Glomerular endothelial cell (primary cell): ENCODE measurements at regions not wholly inside any gene's neighbourhood (a gene's known extent, or its start where the extent isn't known, plus 50 kb on each side); places are given as distances from the start of the nearest gene placed in this dataset.

ENCODE experiments used
- DNase-seq: peaks from one replicate; pipeline ENCODE4 v3.0.0-alpha.2; 2011; ENCODE audit warnings: low read depth, low spot score; ENCODE audit errors: extremely low read depth

DNA sequence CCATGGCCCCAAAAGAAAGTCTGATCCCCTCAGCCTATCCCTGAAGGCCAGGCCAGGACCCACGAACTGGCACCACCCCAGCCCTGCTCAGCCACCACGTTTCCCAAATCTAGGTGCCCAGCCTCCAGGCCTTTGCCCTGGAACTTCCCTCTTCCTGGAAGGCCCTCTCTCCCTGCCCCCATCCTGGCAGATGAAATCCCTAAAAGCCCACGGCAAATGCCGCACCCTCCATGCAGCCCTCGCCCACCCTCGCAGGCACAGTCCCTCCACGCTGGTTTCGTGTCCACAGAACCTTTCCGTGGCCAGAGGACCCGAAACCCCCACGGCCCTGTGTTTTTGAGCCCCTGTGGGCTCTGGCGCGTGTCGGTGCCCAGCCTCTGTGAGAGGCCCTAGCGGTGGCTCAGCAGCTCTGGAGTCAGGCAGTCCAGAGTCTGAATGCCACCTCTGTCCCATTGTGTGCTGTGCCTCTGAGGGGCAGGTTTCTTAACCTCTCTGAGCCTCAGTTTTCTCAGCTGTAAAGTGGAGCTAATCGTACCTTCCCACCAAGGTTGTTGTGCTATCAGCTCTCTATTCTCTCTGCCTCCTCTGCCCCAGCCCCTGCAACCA, 138.5 kb upstream of the IQSEC1 start:
- DNase-seq, result no peak

DNA sequence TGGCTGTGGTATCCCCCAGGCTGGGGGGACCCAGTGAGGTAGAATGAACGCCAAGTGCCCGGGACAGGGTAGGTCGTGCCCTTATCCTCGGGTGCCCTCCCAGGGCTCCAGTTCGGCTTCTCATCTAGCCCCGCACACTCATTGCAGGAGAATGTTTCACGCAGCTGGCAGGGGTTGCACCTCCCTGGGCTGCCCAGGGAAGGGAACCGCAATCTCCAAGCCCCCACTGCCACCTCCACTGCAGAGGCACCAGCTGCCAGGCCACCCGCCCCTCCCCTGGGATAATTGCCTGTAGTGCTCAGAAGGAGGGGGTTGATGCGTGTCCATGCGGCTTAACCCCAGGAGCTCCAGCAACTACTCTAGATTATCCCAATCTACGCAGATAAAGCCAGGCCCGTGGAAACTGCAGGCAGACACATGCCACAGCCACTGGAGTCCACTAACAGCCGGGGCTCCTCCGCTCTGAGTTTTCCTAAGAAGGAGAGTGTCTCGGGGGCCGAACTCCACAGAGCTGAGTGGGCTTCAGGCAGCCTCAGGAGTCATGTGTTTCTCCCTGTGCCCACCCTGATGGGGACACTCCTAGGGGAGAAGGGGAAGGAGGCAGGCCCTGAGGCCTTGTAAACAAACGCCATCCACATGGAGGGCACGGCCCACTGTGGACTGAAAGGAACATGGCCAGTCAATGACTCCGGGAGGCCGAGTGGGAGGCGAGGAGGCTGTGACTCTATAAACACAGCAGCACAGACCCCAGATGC, 137.2 kb upstream of the IQSEC1 start:
- DNase-seq, result no peak

DNA sequence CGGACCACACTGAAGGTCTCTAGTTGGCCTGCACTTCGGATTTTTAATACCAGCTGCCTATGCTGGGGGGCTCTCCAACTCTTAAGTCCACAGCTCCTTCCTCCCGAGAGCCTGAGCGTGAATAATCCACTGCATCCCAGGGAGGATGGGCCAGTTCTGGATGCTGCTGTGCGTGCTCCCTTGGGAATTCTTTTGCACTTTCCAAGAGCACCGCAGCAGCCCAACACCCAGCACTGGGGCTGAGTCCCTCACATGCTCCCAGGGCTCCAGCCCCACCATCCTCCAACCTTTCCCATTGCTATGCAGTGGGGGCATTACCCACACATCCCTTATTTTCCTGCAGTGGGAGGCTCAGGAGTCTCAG, 136.4 kb upstream of the IQSEC1 start:
- DNase-seq, result no peak

DNA sequence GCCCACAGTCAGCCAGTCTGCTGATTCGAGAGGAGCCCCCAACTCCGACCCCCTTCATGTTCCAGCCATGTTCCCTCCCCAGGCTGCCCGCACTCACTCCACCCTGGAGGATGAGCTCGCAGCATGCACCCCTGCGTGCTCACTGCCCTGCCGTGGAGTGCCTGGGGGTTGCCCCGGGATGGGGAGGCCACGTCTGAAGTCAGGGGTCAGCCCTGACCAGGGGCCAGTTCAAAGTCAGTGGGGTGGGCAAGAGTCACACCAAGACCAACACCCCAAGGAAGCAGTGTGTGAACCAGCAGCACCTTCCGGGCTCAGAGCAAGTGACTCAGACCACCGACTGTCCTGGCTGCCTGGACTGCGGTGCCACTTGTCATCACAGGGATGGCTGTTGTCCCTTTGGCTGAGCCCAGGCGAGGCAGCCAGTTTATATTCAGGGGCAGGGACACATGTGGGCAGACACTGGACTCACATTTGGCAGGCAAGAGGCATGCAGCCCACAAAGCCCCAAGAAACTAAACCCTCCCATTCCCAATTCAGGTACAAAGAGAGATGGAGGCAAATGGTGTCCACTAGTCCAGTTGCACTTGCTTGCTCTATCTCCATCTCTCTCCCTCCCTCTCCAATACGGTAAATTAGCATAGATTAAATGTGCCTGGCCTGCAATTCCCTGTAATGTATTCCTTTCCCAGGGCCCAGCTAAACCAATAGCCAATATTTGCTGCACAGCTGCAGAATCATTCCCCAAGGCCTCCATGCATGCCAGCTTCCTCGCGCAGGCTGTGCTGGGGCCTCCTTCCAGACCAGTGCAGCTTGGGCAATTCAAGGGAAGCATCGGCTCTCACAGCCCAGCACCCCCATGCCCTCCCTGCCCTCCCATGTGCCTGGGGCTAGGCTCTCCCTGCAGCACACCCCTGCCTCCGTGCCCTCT, 135.7 kb upstream of the IQSEC1 start:
- no peak for DNase-seq

DNA sequence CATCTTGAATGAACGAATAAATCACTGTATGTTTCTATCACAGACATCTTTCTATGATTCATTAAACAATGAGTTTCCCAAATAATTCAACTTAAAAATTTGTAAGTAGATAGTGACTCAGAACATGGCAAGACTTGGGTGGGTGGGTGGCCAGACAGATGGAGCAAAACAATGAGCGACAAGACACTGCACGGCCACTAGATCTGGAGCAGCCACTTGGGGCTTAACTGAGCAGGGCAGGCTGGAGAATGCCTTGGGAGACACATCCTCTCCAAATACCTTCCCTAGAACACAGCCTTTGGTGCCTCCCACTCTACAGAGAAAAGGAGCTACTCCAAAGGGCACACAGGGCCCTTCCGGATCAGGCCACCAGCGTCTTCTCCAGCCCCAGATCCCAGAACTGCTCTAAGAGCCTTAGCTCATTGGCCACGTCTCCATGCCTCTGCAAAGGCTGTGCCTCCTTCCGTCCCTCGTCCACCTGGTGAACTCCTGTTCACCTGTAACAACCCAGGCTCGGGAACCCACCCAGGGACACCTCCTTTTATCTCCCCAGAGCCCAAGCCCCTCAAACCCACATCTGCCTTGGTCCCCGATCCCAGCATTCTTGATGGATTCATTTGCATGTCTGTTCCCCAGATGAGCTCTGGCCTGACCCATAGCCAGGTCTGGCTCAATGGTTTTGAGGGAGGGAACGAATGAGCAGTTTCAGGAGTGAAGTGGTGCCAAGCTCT, 134.9 kb upstream of the IQSEC1 start:
- DNase-seq, result no peak

DNA sequence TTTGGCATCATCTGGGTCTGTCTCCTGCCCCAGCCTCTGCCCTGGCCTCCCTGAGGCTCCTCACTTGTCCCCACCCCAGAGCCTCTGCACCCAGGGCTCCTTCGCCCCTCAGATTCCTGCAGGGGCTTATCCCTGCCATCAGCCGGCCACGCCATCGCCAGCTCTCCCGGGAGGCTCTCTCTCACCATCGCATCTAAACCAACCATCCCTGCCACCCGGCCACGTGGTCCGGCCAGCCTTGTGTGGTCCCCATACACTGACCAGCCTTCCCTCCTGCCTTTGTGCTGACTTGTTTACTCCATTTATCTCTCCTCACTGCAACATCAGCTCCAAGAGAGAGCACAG, 134.3 kb upstream of the IQSEC1 start:
- DNase-seq, result no peak

DNA sequence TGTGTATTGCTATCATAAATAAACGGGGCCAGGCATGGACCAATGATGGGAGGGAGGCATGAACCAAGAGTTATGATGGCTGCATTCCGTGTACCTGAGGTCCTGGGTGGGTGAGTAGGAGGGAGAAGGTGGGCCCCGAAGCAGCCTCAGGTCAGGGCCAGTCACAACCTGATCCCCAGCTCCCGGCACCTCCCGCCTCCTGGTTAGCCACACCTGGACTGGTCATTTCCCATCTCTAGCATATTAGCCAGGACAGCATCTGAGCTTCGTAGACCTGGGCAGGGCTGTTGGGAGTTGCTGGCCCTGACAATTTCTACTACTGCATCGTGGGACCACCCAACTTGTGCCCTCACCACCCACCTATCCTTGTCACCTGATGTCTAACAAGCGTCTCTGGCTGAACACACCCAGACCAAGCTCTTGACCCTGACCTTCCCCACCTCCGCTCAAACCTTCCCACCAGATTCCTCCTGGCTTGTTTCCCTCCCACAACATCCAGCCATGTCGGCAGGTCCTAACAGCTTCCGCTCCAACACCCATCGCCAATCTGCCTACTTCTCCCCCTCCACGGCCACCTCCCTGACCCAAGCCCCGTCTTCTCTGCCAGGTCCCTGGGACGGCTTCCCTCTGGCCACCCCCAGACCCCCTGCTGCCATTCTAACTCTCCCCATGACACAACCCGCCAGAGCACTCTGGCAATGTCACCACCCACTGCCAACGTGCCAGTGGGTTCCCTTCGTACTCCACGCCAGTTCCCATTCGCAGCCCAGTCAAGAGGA, 133.8 kb upstream of the IQSEC1 start:
- no peak for DNase-seq

DNA sequence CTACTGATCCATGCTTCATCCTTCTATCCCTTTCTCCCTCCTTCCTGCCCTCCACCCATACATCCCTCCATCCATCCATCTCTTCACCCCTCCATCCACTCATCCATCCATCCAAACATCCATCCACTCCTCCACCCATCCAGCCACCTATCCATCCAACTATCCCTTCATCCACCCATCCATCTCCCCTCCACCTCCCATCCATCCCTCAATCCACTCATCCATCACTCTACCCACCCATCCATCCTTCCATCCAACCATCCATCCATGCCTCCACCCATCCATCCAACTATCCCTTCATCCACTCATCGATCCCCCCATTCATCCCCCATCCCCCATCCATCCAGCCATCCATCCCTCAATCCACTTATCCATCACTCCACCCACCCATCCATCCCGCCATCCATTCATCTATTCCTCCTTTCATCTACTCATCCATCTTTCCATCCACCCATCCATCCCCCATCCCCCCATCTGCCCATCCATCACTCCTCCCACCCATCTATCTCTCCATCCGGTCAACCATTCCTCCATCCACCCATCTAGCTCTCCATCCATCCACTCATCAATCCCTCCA, 132.4 kb upstream of the IQSEC1 start:
- DNase-seq, result no peak

DNA sequence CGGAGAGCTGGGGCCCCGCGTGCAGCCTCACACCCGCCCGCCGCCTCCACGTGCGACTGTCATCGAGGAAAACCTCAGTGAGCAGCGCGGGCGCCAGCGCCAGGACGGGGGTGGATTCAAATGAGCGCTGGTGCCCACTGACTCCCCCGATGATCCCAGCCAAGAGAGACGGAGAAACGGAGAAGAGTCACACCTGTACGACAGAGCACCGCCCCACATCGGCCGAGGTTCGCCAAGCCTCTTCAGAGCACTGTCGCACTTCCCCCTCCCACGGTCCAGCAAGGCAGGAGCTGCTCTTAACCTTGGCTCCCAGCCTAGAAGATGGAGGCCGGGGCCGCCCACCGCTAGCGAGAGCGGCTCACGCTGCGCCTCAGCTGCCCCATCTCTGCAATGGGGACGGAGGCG, 130.9 kb upstream of the IQSEC1 start:
- no peak for DNase-seq

DNA sequence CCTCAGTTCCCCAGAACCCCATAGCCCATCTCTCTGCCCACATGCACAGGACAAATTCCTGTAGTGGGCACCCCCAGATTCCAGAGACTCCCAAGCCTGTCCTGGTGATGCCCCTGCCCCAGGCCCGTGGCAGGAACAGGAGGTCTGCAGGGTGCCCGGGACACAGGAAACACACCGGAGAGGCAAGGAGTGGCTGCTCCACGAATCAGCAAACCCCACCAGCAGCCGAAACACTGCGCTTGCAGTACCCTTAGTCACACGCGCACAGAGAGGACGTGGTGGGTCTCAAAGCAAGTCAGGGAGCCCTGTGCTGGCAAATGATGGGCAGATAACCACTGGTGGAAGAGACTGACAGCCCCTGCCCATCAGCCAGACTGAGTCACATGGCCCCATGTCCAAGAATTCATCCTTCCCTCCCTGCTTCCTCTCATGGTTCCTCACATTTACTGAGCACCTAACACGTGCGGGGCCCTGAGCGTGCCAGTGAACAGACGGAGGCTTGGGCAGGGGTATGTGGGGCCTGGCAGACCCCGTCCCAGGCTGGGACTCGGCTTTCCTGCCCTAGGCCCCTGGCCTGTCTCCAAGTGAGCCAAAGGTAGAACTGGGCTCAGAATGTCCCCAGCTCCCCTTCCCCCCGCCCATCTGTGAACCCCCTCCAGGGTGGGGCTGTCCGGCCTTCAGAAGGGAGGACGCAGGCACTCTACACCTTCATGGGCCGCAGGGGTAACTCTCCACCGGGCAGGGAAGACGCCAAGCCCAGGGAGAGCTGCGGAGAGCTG, 130.4 kb upstream of the IQSEC1 start:
- DNase-seq, result no peak

DNA sequence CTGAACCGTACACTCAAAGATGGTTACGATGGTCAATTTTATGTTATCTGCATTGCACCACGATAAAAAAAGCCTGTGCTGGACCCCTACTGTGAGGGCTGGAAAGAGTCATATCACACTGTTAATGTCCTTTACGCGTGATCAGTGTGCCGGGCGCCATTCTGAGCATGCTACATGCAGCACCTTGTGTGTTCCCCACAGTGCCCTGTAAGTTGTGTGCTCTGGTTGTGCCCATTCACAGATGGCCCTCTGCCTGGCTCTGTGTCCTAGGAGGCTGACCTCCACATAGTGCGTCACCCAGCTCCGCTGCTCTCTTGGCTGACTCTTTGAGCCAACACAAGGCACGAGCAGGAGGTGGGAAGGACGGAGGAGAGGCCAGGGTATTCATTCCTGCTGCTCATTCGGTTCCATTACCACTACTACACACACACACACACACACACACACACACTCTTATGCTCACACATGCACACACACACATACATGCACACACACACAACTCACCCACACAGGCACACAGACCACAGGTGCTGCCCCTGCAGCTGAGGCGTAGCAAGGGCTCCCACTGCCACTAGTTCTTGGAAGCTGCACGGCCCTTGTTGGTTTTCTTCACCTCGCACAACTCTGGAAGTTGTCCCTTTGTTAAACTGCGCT, 129.6 kb upstream of the IQSEC1 start:
- DNase-seq, result no peak

DNA sequence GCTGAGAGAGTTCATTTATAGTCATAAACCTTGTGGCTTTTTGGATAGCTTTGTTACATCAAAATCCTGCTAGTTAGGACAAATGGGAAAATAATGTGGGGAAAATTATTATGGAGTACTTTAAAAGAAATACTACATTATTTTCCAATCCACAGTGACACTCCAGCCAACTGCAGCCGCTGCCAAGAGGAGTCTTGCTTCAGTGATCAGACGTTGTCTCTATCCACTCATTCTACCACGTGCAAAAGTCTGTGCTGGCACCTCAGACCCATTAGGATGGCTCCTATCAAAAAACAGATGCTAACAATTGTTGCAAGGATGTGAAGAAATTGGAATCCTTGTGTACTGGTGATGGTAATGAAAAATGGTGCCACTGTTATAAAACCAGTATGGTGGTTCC, 128.6 kb upstream of the IQSEC1 start:
- no peak for DNase-seq

DNA sequence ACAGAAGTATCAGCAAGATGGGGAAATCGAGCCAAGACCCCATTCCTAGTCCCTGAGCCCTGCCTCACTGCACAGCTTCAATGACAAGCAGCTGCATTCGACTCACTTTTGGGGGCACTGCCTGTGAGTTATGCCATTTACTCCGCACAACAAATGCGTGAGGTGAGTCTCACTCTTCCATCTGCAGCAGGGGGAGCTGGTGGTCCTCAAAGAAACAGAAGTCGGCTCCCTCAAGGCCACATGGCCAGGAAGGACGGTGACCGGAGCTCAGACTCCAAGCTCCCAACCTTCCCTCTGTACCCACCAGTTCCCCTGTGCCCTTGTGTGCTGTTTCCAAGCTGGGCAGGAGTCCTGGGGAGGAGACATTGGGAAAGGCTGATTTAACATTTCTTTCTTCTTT, 127.7 kb upstream of the IQSEC1 start:
- DNase-seq, result no peak

DNA sequence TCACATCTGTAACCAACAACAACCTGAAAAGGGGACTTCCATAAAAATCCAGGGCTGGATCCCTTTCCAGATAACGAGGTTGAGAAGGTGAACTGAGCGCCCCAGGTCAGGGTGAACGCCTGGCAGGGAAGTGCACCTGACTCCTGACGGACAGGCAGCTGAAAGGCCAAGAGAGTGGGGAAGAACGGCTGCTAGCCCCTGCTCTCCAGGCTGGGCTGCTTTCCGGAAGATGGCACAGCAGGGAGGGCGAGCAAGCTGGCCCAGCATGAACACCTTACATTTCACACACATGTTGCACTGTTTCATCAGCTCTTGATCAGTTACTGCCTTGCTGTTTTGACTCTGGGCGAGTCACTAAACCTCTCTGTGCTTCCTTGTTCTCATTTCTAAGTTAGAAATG, 127.2 kb upstream of the IQSEC1 start:
- DNase-seq, result no peak

DNA sequence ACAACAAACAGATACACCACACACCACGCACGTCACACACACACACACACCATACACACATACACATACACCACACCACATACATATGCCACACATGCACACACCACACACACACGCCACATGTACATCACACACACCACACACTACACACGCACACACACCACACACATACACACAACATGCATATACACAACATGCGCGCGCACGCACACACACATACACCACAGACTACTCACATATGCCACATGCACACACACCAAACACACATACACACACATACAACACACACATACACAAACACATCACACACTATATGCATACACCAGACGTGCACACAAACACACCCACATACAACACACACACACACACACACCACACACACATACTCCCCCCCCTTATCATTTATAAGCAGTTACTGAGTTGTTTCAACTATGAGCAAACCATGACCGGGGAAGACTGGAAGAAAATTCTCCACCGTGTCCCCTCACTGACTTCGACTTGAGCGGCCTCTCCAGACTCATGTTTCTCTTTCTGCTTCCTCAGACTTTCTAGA, 126.7 kb upstream of the IQSEC1 start:
- DNase-seq, result no peak

DNA sequence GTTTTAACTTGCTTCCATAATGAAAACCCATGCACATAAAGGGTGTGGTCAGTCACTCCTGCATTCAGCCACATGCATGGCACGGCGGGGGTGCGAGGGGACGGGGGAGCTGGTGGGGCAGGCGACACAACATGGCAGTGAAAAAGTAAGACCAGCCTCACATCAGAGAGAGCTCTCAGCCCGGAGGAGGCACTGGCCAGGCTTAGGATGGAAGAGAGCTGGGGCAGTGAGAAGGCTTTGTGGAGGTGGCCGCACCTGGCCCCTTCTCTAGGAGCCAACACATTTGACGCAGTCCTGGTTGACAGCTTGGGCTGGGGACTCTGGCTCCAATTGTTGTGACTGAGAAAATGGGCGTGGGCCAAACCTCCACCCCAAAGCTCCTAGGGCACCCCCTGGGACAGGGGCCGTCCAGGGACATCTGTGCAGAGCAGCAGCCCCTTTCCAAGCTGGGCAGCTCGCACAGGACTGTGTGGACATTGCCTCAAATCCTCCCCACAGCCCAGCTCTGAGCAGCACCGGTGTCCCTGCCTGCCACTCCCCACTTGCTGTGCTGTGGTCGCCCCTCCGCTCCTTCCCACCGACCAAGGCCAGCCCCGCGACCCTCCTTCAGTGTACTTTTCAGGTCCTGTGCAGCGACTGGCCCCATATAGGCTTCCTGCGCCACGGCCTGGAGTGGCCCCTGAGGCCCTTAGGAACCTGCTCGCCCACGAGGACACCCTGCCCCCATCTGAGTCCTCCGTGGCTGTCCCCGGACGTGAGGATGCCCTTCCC, 126.0 kb upstream of the IQSEC1 start:
- DNase-seq, result no peak

DNA sequence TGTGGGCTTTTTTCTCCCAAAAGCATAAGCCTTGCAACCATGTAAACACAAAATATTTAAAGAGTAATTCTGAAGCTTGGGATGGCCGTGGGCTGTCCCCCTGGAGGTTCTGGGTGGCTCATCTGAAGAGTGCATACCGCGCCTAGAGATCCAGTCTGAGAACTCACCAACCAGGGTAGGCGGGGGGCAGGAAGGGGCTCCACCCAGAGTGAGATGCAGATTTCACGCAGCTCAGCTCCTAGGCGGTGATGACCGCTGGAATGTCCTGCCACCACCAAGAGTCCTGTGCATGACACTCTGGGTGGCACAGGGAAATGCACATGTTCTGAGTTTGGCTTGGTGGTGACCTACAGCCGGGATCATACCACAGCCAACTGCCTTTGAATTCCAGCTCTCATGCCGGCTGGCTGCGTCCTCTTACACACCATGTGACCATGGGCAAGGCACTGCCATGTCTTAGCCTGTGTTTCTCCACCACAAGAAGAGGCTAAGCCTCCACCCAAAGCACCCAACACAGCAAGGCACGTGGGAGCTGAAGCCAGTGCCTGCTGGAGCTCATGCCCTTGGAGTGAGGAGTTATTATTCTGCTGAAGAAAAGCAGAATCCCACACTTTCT, 125.1 kb upstream of the IQSEC1 start:
- no peak for DNase-seq
